Body of pancreas (tissue), 4 donors: ENCODE measurements at regions not wholly inside any gene's neighbourhood (a gene's known extent, or its start where the extent isn't known, plus 50 kb on each side); places are given as distances from the start of the nearest gene placed in this dataset.

ENCODE experiments used
- POLR2A ChIP-seq, 3 donors: fragments of 450-650 bp; IDR thresholded peaks; one replicate each; pipeline ENCODE4 v1.6.1; 2016; ENCODE audit warnings: antibody characterized with exemption in 3 of 3, mild to moderate bottlenecking in 2 of 3
- TF ChIP-seq, protein P1 (sequence below), 7 experiments: fragments of 450-650 bp in 4 of 7; fragments of 200-600 bp in 3 of 7; sonication (generic) in 3 of 7; IDR thresholded peaks; one replicate each; pipeline ENCODE4 v1.5.1; 2016 to 2019; ENCODE audit warnings: antibody characterized with exemption in 7 of 7

DNA sequence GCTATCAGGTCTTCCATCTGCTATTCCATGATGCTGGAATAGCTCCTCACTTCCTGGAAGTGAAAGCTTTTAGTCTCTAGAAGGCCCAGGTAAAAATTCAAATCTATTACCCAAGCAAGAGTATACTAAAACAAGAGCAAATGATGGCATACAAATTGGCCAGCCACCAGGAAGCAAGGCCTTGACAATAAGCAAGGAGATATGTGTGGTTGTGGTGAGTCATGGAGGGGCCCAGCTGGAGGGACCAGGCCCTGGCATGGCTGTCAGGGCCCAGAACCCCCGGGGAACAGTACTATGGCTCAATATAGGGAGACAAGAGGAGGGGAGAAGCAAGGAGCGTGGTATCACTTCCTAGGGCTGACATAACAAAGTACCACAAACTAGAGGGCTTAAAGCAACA is 358.7 kb downstream of the RRAGC start:
- TF ChIP-seq, protein P1, sequence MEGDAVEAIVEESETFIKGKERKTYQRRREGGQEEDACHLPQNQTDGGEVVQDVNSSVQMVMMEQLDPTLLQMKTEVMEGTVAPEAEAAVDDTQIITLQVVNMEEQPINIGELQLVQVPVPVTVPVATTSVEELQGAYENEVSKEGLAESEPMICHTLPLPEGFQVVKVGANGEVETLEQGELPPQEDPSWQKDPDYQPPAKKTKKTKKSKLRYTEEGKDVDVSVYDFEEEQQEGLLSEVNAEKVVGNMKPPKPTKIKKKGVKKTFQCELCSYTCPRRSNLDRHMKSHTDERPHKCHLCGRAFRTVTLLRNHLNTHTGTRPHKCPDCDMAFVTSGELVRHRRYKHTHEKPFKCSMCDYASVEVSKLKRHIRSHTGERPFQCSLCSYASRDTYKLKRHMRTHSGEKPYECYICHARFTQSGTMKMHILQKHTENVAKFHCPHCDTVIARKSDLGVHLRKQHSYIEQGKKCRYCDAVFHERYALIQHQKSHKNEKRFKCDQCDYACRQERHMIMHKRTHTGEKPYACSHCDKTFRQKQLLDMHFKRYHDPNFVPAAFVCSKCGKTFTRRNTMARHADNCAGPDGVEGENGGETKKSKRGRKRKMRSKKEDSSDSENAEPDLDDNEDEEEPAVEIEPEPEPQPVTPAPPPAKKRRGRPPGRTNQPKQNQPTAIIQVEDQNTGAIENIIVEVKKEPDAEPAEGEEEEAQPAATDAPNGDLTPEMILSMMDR (IDR thresholded peaks at IDR 0.05) = no peak
- no peak for TF ChIP-seq POLR2A (IDR thresholded peaks at IDR 0.05)
